Lower leg skin (tissue), 3 donors: ENCODE measurements at regions not wholly inside any gene's neighbourhood (a gene's known extent, or its start where the extent isn't known, plus 50 kb on each side); places are given as distances from the start of the nearest gene placed in this dataset.

Experiments used
- CTCF ChIP-seq, 3 donors: fragments of 450-650 bp; IDR thresholded peaks; one replicate each; pipeline ENCODE4 v1.5.1; 2016; ENCODE audit warnings: antibody characterized with exemption in 3 of 3, mild to moderate bottlenecking in 3 of 3, moderate library complexity in 2 of 3
- POLR2A ChIP-seq, 2 donors: fragments of 450-650 bp; IDR thresholded peaks; one replicate each; pipeline ENCODE4 v1.6.1; 2016 to 2017; ENCODE audit warnings: antibody characterized with exemption in 2 of 2, mild to moderate bottlenecking in 1 of 2, moderate library complexity in 1 of 2

- TF ChIP-seq CTCF (IDR thresholded peaks at IDR 0.05) (no peak), POLR2A (IDR thresholded peaks at IDR 0.05) (no peak)
Measured at GRCh38 chr16:65540901-65541300, 419.0 kb upstream of the CDH11 start.
